Cardiac septum (tissue), 1 donor: ENCODE measurements at regions not wholly inside any gene's neighbourhood (a gene's known extent, or its start where the extent isn't known, plus 50 kb on each side); places are given as distances from the start of the nearest gene placed in this dataset.

ENCODE experiments used
- DNase-seq: peaks from one replicate; pipeline ENCODE4 v3.0.0-alpha.2; 2020; ENCODE audit warnings: low spot score
- intact Hi-C: fragments of 100-400 bp; cut with DNase I; formaldehyde crosslinking; loops from one replicate; pipeline ENCODE4 v1.14.0; 2022
- donor health status: DM: no; HTN: no; CAD: no.

- DNase-seq, result no peak
- intact Hi-C loops, result no loop called here
These were observed 150.8 kb downstream of the SH3BGRL2 start for GRCh38 chr6:79781916-79782315.

DNA sequence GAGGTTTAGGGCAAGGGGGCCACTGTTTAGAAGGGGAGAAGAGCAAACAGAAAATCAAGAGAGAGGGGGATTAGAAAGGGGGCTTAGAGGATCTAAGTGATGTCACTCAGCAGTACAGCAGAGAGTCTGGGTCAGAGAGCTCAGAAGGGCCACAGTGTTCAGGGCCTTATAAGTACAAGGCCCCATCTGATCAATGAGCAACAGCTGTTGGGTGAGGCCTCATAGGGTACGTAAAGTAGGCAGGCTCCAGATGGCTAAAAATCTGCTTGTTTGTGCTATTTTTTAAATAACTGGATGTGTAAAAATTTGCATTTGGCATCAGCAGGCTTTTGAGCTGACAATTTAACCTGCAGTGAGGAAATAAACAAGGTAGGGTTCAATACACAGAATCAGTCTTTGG, 149.8 kb downstream of the SH3BGRL2 start:
- intact Hi-C loops, result no loop called here
- no peak for DNase-seq

DNA sequence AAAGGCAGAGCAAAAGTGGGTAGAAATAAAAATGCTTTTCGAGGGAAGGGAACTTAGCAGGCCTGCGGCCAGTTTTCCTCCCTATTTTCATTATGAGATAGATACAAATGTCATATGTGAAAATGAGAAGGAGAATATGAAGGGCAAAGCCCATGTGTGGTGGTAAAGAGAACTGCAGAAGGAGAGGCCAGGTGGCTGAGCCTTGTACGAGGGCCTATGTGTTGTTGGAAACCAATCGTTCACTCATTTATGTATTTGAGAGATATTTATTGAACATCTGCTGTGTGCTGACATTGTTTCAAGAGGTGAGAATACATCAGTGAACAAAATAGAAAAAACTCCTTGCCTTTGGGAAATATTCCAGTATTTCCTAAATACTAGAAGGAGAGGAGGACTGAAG, 147.7 kb downstream of the SH3BGRL2 start:
- intact Hi-C loops, result loop anchor here (5.0 to 10.0 kb wide), 2 partner anchors 88 to 316 kb away; no protein-coding TSS in a partner anchor
- DNase-seq, result no peak

GRCh38 chr6:79777713-79778579, 146.8 kb downstream of the SH3BGRL2 start:
- intact Hi-C loops, result loop anchor here (5.0 to 10.0 kb wide), 2 partner anchors 89 to 317 kb away; no protein-coding TSS in a partner anchor
- peak; percentile 89 for DNase-seq

DNA sequence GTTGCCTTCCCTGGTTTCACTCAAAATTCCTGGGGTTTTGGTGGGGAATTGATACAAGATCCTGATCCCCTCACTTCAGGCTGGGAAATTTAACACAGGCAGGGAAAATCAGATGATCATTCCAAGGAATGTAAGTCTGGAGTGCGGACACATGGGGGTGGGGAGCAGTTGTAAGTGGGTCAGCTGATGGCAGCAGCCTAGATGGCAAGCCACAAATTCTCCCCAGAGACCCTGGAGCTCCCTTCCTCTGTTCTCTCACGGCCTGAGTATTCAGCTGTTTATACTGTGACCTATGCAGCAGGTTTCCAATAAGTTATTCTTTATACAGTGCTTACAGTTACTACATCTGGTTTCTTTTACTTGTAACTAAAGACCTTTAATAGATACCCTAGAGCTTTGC, 144.9 kb downstream of the SH3BGRL2 start:
- intact Hi-C loops, result loop anchor here (5.0 to 10.0 kb wide), 2 partner anchors 91 to 319 kb away; no protein-coding TSS in a partner anchor

DNA sequence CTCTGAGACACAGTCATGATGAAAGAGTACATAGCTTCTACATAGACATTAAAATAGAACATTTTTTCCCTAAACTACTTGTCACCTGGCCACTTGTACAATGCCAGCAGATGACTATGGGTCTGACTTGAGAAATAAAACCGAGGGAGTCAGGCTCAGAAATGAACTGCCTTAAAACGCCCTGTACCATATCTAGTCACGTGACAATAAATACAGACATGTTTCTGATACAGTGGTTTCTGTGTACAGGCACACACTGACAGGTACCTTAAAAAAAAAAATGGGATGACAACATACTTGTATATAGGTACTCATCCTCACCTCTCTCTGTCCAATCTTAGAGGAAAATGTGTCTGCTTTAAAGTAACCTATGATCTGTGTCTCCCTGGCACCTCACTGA, 144.1 kb downstream of the SH3BGRL2 start:
- DNase-seq, result no peak
- intact Hi-C loops, result loop anchor here (5.0 to 10.0 kb wide), 2 partner anchors 92 to 320 kb away; no protein-coding TSS in a partner anchor

More for the DNA sequence above, 144.9 kb downstream of the SH3BGRL2 start:
- no peak for DNase-seq

DNA sequence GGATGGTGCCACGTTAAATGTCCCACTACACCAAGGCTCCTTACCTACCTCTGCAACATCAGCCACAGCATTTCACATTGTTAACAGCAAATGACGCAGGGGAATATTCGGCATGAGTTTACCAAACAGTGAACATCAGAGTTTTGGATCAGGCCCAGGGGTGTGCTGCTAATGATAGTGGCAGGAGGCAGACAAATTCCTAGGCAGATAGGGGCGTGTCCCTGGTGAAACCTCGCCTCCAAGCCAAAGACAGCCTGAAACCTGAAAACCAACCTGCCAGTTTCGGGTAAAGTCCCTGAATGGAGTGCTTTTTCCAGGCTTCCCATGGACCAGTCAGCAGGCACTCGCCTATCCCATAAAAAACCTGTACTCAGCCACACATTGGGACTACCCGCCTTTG, 133.6 kb downstream of the SH3BGRL2 start:
- intact Hi-C loops, result no loop called here

GRCh38 chr6:79763301-79763700, 132.2 kb downstream of the SH3BGRL2 start:
- intact Hi-C loops, result no loop called here
- no peak for DNase-seq

More for the DNA sequence above, 133.6 kb downstream of the SH3BGRL2 start:
- no peak for DNase-seq

DNA sequence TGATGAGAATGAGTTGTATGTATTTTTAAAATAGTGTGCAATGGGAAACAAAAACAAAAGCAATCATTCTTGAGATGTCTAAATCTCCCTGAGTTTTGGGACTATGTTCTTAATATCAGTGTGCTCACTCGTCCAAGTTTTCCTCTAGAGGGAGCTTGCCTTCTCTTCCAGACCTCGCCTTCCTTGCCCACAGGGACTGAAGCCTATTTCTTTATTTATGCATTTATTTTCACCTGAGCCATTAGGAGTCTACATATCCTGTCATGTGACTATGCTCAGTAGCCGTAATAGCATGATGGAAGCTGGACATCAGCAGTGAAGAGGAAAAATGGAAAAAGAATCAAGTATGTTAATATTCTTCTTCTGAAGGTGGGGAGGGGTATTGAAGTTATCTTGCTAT, 131.2 kb downstream of the SH3BGRL2 start:
- no peak for DNase-seq
- intact Hi-C loops, result no loop called here

GRCh38 chr6:79756496-79756895, 125.4 kb downstream of the SH3BGRL2 start:
- intact Hi-C loops, result no loop called here
- no peak for DNase-seq

GRCh38 chr6:79755967-79756366, 124.8 kb downstream of the SH3BGRL2 start:
- DNase-seq, result no peak
- intact Hi-C loops, result no loop called here
